ENCODE measurements at regions not wholly inside any gene's neighbourhood (a gene's known extent, or its start where the extent isn't known, plus 50 kb on each side); places are given as distances from the start of the nearest gene placed in this dataset.

- no peaks in the 10 kb centered on the region for H3K36me3 ChIP-seq
Measured at GRCh38 chr16:86377251-86378022, 132.9 kb upstream of the FOXF1 start.

GRCh38 chr16:86378128-86378527, 132.2 kb upstream of the FOXF1 start:
- Histone ChIP-seq H3K9me3 (ENCODE audit: severe bottlenecking) (no peaks in the 10 kb centered on the region), H3K36me3 (no peaks in the 10 kb centered on the region), H3K4me3 (ENCODE audit: low read depth, low read length) (no peak overlapping the region), H3K27ac (no peak overlapping the region), H3K27me3 (ENCODE audit: insufficient read depth, low read depth, severe bottlenecking) (no peaks in the 10 kb centered on the region)
- DNase-seq = no peak
- TF ChIP-seq CTCF (IDR thresholded peaks at IDR 0.05; ENCODE audit: low read depth, low read length) = no peak

More at GRCh38 chr16:86377251-86378022, 132.9 kb upstream of the FOXF1 start:
- Histone ChIP-seq H3K27me3 (ENCODE audit: insufficient read depth, low read depth, severe bottlenecking) (no peaks in the 10 kb centered on the region), H3K4me3 (ENCODE audit: low read depth, low read length) (no peak overlapping the region), H3K27ac (no peak overlapping the region), H3K9me3 (ENCODE audit: severe bottlenecking) (no peaks in the 10 kb centered on the region)
- DNase-seq = no peak
- no peak for TF ChIP-seq CTCF (IDR thresholded peaks at IDR 0.05; ENCODE audit: low read depth, low read length)

GRCh38 chr16:86378831-86379504, 131.4 kb upstream of the FOXF1 start:
- no peaks in the 10 kb centered on the region for H3K9me3 ChIP-seq (ENCODE audit: severe bottlenecking)
- H3K27ac ChIP-seq = no peak overlapping the region
- no peaks in the 10 kb centered on the region for H3K27me3 ChIP-seq (ENCODE audit: insufficient read depth, low read depth, severe bottlenecking)
- H3K4me3 ChIP-seq (ENCODE audit: low read depth, low read length) = no peak overlapping the region
- no peak for DNase-seq
- H3K36me3 ChIP-seq = no peaks in the 10 kb centered on the region
- no peak for TF ChIP-seq CTCF (IDR thresholded peaks at IDR 0.05; ENCODE audit: low read depth, low read length)

- no peak for TF ChIP-seq CTCF (IDR thresholded peaks at IDR 0.05; ENCODE audit: low read depth, low read length)
- DNase-seq = no peak
- Histone ChIP-seq H3K27me3 (ENCODE audit: insufficient read depth, low read depth, severe bottlenecking) (no peaks in the 10 kb centered on the region), H3K4me3 (ENCODE audit: low read depth, low read length) (no peak overlapping the region), H3K36me3 (no peaks in the 10 kb centered on the region), H3K27ac (no peak overlapping the region), H3K9me3 (ENCODE audit: severe bottlenecking) (no peaks in the 10 kb centered on the region)
Measured at GRCh38 chr16:86379505-86379846, 130.9 kb upstream of the FOXF1 start.

GRCh38 chr16:86380030-86380429, 130.3 kb upstream of the FOXF1 start:
- H3K4me3 ChIP-seq (ENCODE audit: low read depth, low read length) = no peak overlapping the region
- TF ChIP-seq CTCF (IDR thresholded peaks at IDR 0.05; ENCODE audit: low read depth, low read length) = no peak
- no peaks in the 10 kb centered on the region for H3K27me3 ChIP-seq (ENCODE audit: insufficient read depth, low read depth, severe bottlenecking)
- H3K36me3 ChIP-seq = no peaks in the 10 kb centered on the region
- no peaks in the 10 kb centered on the region for H3K9me3 ChIP-seq (ENCODE audit: severe bottlenecking)
- H3K27ac ChIP-seq = no peak overlapping the region
- no peak for DNase-seq
